GM19043 (cell line): ENCODE measurements at regions not wholly inside any gene's neighbourhood (a gene's known extent, or its start where the extent isn't known, plus 50 kb on each side); places are given as distances from the start of the nearest gene placed in this dataset.
"Not testable (repeated sequence)": the region's sequence is repeated elsewhere in the genome, so short reads cannot be mapped to it uniquely, and the experiment has no call there.

Source experiments
- ATAC-seq: cut with Tn5 transposase; IDR thresholded peaks from one replicate; pipeline ENCODE4 v1.9.1; 2021; ENCODE audit warnings: low read depth; ENCODE audit not compliant: unreplicated experiment

GRCh38 chr12:25710938-25711605 lies 158.0 kb upstream of the LMNTD1 start:
- not testable (repeated sequence) for ATAC-seq

GRCh38 chr12:25712169-25712568 lies 159.1 kb upstream of the LMNTD1 start:
- ATAC-seq, result no peak

GRCh38 chr12:25713264-25713663 lies 160.2 kb upstream of the LMNTD1 start:
- ATAC-seq, result peak; percentile 98

GRCh38 chr12:25714198-25714984 lies 161.3 kb upstream of the LMNTD1 start:
- ATAC-seq, result no peak

GRCh38 chr12:25715102-25715501 lies 162.0 kb upstream of the LMNTD1 start:
- ATAC-seq, result no peak

- no peak for ATAC-seq
Measured at GRCh38 chr12:25716842-25717241, 163.8 kb upstream of the LMNTD1 start.

- ATAC-seq, result no peak
Measured at GRCh38 chr12:25717552-25717951, 164.5 kb upstream of the LMNTD1 start.

GRCh38 chr12:25718081-25718731 lies 165.1 kb upstream of the LMNTD1 start:
- no peak for ATAC-seq

- no peak for ATAC-seq
Measured at GRCh38 chr12:25719505-25719904, 166.4 kb upstream of the LMNTD1 start.

GRCh38 chr12:25723336-25723735 lies 170.3 kb upstream of the LMNTD1 start:
- no peak for ATAC-seq

GRCh38 chr12:25723921-25724491 lies 170.9 kb upstream of the LMNTD1 start:
- ATAC-seq, result no peak

- ATAC-seq, result no peak
Measured at GRCh38 chr12:25725470-25725869, 172.4 kb upstream of the LMNTD1 start.

GRCh38 chr12:25725931-25726330 lies 172.8 kb upstream of the LMNTD1 start:
- ATAC-seq, result no peak

GRCh38 chr12:25728056-25728595 lies 175.0 kb upstream of the LMNTD1 start:
- ATAC-seq, result no peak

- no peak for ATAC-seq
Measured at GRCh38 chr12:25730489-25731349, 177.6 kb upstream of the LMNTD1 start.

- no peak for ATAC-seq
Measured at GRCh38 chr12:25733541-25733940, 180.5 kb upstream of the LMNTD1 start.

- ATAC-seq, result peak; percentile 73
Measured at GRCh38 chr12:25734529-25735180, 181.6 kb upstream of the LMNTD1 start.

- no peak for ATAC-seq
Measured at GRCh38 chr12:25740617-25741016, 187.5 kb upstream of the LMNTD1 start.

GRCh38 chr12:25741917-25742316 lies 188.8 kb upstream of the LMNTD1 start:
- no peak for ATAC-seq
